Caco-2 (cell line): ENCODE measurements at regions not wholly inside any gene's neighbourhood (a gene's known extent, or its start where the extent isn't known, plus 50 kb on each side); places are given as distances from the start of the nearest gene placed in this dataset.
"Not testable (repeated sequence)": the region's sequence is repeated elsewhere in the genome, so short reads cannot be mapped to it uniquely, and the experiment has no call there.

ENCODE experiments used
- BruUV-seq: library from RNA; stranded (reverse); fragments of 400-500 nt; replicated peaks from 2 replicates; lab custom pipeline; 2021; lab: Mats Ljungman, UMichigan
- CTCF ChIA-PET: fragments of 300-600 bp; sonication (Branson Sonifier 250); formaldehyde crosslinking; loops from one replicate; lab custom pipeline; 2022; ENCODE audit warnings: antibody characterized with exemption; lab: Charles Lee
- POLR2A ChIA-PET: fragments of 300-600 bp; sonication (Branson Sonifier 250); formaldehyde crosslinking; loops from one replicate; lab custom pipeline; 2022; ENCODE audit warnings: antibody characterized with exemption; lab: Charles Lee
- DNase-seq, 2 experiments: peaks; one replicate each; pipeline versions ENCODE4 v3.0.0 to v3.0.0-alpha.2; 2020 to 2022
- H3K27me3 ChIP-seq: replicated peaks from 2 replicates; pipeline ENCODE4 v1.6.0; 2011; ENCODE audit warnings: low read length; ENCODE audit not compliant: control insufficient read depth, insufficient read depth
- H3K36me3 ChIP-seq: 2 replicates; pipeline ENCODE4 v1.5.1; 2011; ENCODE audit warnings: low read length; ENCODE audit not compliant: control insufficient read depth, insufficient read depth
- H3K4me1 ChIP-seq: fragments of 250-450 bp; sonication (Bioruptor Pico); 2 replicates; pipeline ENCODE4 v1.5.1; 2020; ENCODE audit warnings: mild to moderate bottlenecking
- H3K4me3 ChIP-seq: 2 replicates; pipeline ENCODE4 v1.5.1; 2011; ENCODE audit warnings: low read depth, mild to moderate bottlenecking, control low read depth, low read length
- H3K9me3 ChIP-seq: fragments of 250-450 bp; sonication (Bioruptor Pico); 2 replicates; pipeline ENCODE4 v1.5.1; 2020; ENCODE audit warnings: mild to moderate bottlenecking, moderate library complexity
- H3K27ac Mint-ChIP-seq: one replicate; pipeline ENCODE4 v1.8.0; 2022; ENCODE audit warnings: mixed read lengths; ENCODE audit not compliant: unreplicated experiment
- H3K27me3 Mint-ChIP-seq: one replicate; pipeline ENCODE4 v1.8.0; 2022; ENCODE audit warnings: mixed read lengths; ENCODE audit not compliant: insufficient read depth, unreplicated experiment
- H3K36me3 Mint-ChIP-seq: one replicate; pipeline ENCODE4 v1.8.0; 2022; ENCODE audit warnings: mild to moderate bottlenecking, mixed read lengths; ENCODE audit not compliant: insufficient read depth, unreplicated experiment
- H3K4me1 Mint-ChIP-seq: one replicate; pipeline ENCODE4 v1.8.0; 2022; ENCODE audit warnings: low read depth, mixed read lengths; ENCODE audit not compliant: unreplicated experiment
- H3K4me3 Mint-ChIP-seq: one replicate; pipeline ENCODE4 v1.8.0; 2022; ENCODE audit warnings: mild to moderate bottlenecking, moderate library complexity, mixed read lengths; ENCODE audit not compliant: unreplicated experiment
- H3K9me3 Mint-ChIP-seq: one replicate; pipeline ENCODE4 v1.8.0; 2022; ENCODE audit warnings: mixed read lengths; ENCODE audit not compliant: unreplicated experiment
- intact Hi-C: fragments of 100-400 bp; cut with micrococcal nuclease; formaldehyde crosslinking; loops from one replicate; pipeline ENCODE4 v1.10.0; 2022; ENCODE audit not compliant: unreplicated experiment
- TF ChIP-seq, protein P1 (sequence below), 2 experiments: fragments of 200-600 bp in 1 of 2; IDR thresholded peaks; 1 replicate in 1 of 2; 2 replicates in 1 of 2; pipeline versions ENCODE4 v1.5.1 to v1.8.0; 2011 to 2022; ENCODE audit warnings: antibody characterized with exemption in 1 of 2, control low read depth in 1 of 2, inconsistent platforms in 1 of 2, low read depth in 1 of 2, low read length in 1 of 2, mild to moderate bottlenecking in 1 of 2, moderate library complexity in 1 of 2; ENCODE audit not compliant: insufficient read depth in 1 of 2, severe bottlenecking in 1 of 2, unreplicated experiment in 1 of 2

DNA sequence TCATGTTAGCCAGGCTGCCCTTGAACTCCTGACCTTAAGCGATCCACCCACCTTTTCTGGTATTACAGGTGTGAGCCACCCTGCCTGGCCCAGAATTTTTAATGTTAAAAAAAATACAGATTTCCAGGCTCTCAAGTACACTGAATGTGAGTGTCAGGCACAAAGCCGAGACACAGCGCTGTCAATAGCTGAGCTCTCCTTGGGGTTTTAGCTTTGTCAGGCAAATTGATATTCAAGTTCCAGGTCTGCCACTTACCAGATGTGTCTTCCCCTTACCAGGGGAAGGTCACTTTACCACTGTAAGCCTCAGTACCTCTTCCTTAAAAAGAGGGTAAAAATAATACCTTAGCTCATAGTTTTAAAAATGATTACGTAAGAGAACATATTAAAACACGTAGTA lies 71.6 kb upstream of the LRRC37A2 start:
- H3K9me3 ChIP-seq, H3K4me3 ChIP-seq, H3K4me1 ChIP-seq, DNase-seq, H3K4me3 Mint-ChIP-seq, POLR2A ChIA-PET, H3K36me3 Mint-ChIP-seq, H3K4me1 Mint-ChIP-seq, H3K27me3 ChIP-seq, H3K27me3 Mint-ChIP-seq, H3K9me3 Mint-ChIP-seq, H3K36me3 ChIP-seq, H3K27ac Mint-ChIP-seq, intact Hi-C loops, BruUV-seq, CTCF ChIA-PET: not testable (repeated sequence)

DNA sequence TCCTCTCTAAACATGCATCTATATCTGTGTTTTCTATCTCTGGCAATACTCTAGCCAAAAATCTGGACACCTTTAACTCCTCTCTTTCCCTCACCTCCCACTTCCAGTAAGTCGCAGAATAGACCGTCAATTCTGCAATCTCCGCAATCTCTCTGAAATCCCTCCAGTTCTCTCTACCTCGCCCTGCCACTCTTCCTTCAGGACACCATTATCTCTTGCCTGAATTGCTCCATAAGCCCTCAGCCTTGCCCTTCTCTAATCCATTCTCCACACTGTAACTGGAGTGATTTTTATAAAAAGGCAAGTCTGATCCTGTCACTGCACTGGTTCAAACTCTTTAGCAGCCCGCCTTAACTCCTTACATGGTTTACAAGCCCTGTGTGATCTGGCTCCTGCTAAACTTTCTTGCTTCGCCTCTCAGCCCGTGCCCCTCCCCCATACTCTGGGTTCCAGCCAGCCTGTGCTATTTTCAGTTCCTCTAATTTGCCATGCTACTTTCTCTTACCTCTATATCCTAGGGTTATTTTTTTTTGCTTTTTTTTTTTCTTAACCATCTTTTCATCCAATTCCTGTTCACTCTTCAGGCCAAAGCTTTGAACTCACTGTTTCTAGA lies 73.0 kb upstream of the ARL17B start:
- H3K9me3 Mint-ChIP-seq, H3K4me1 Mint-ChIP-seq, H3K4me3 ChIP-seq, H3K27me3 ChIP-seq, POLR2A ChIA-PET, H3K4me3 Mint-ChIP-seq, DNase-seq, H3K27me3 Mint-ChIP-seq, H3K27ac Mint-ChIP-seq, H3K4me1 ChIP-seq, H3K36me3 Mint-ChIP-seq, intact Hi-C loops, H3K36me3 ChIP-seq, CTCF ChIA-PET, BruUV-seq, H3K9me3 ChIP-seq: not testable (repeated sequence)

DNA sequence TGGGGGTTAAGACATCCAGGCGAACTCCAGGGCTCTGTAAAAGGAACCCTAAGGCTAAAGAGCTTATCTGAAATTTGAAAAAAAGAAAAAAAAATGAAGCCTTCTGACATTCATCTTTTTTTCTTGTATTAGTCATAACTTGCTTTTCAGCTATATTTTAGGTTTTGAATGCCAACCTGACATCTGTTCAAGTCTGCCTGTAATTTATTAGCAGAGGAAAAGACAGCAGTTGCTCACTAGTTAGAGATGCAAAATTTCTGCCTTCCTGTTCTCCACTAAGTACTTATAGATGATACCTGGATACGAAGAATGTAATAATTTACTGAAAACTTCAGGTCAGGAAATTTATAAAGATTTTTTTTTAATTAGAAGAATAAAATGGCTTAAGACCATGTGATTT lies 68.7 kb upstream of the ARL17B start:
- POLR2A ChIA-PET, DNase-seq, H3K4me1 ChIP-seq, CTCF ChIA-PET, H3K27me3 ChIP-seq, H3K36me3 ChIP-seq, H3K9me3 ChIP-seq, H3K27me3 Mint-ChIP-seq, intact Hi-C loops, H3K27ac Mint-ChIP-seq, H3K4me1 Mint-ChIP-seq, H3K36me3 Mint-ChIP-seq, H3K4me3 Mint-ChIP-seq, H3K9me3 Mint-ChIP-seq, H3K4me3 ChIP-seq, BruUV-seq: not testable (repeated sequence)

DNA sequence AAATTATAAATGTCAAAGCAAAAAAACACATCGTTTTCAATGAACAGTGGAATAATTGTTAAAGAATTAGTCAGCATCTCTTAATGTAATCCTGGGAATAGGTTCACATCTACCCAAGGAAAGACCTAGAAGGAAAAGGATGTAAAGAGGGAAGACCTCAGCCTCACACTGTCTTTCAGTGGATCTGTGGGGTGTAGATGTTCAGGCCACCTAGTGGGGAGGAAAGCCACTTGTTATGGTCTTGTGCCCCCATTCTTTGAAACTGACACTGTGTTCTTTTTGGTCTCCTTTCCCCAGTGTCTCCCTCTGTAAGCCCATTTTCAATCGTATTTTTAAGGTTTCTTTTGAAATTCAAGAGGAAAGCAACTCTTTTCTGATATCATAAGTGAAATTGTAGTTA lies 68.1 kb upstream of the ARL17B start:
- POLR2A ChIA-PET, H3K4me1 ChIP-seq, H3K27ac Mint-ChIP-seq, H3K9me3 ChIP-seq, H3K27me3 ChIP-seq, CTCF ChIA-PET, H3K36me3 Mint-ChIP-seq, H3K4me3 Mint-ChIP-seq, H3K36me3 ChIP-seq, H3K4me1 Mint-ChIP-seq, intact Hi-C loops, DNase-seq, H3K4me3 ChIP-seq, H3K27me3 Mint-ChIP-seq, H3K9me3 Mint-ChIP-seq: not testable (repeated sequence)
- BruUV-seq, result TSS peak; percentile 8

DNA sequence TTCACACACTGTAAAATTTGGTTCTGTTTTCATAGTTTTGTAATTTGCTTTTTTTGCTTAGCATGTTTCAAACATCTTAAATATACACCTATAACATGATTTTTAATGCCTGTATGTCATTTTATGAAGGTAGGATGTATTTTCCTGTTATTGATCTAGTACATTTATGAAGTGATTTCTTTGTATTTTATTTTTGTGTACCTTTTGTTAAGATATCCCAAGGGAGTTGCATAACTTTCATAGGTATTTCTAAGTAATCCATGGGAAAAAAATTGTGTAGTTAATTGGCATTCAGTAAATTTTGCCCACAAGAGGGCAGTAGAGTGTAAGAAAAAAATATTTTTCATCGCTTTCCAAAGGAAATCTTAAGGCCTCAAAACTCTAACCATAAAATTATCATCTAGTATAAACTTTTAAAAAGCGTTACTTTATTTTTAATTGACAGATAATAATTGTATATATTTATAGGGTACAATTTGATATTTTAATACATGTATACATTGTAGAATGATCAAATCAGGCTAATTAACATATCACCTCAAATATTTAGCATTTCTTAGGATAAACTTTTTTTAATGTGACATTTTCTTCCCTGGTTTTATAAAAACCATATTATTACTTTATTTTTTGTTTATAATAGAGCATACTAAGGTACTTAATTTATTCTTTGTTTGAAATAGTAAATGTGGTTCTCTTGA lies 62.8 kb upstream of the ARL17B start:
- H3K9me3 ChIP-seq, CTCF ChIA-PET, H3K27ac Mint-ChIP-seq, H3K4me3 Mint-ChIP-seq, H3K27me3 ChIP-seq, BruUV-seq, H3K4me3 ChIP-seq, H3K36me3 ChIP-seq, H3K4me1 Mint-ChIP-seq, intact Hi-C loops, DNase-seq, H3K9me3 Mint-ChIP-seq, H3K27me3 Mint-ChIP-seq, H3K36me3 Mint-ChIP-seq, H3K4me1 ChIP-seq, POLR2A ChIA-PET: not testable (repeated sequence)
- TF ChIP-seq, protein P1, sequence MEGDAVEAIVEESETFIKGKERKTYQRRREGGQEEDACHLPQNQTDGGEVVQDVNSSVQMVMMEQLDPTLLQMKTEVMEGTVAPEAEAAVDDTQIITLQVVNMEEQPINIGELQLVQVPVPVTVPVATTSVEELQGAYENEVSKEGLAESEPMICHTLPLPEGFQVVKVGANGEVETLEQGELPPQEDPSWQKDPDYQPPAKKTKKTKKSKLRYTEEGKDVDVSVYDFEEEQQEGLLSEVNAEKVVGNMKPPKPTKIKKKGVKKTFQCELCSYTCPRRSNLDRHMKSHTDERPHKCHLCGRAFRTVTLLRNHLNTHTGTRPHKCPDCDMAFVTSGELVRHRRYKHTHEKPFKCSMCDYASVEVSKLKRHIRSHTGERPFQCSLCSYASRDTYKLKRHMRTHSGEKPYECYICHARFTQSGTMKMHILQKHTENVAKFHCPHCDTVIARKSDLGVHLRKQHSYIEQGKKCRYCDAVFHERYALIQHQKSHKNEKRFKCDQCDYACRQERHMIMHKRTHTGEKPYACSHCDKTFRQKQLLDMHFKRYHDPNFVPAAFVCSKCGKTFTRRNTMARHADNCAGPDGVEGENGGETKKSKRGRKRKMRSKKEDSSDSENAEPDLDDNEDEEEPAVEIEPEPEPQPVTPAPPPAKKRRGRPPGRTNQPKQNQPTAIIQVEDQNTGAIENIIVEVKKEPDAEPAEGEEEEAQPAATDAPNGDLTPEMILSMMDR (IDR thresholded peaks at IDR 0.05; ENCODE audit: insufficient read depth in 1 of 2, low read depth in 1 of 2, low read length in 1 of 2, severe bottlenecking in 1 of 2, unreplicated experiment in 1 of 2), result peak in 1 of 2 experiments; percentile 29

DNA sequence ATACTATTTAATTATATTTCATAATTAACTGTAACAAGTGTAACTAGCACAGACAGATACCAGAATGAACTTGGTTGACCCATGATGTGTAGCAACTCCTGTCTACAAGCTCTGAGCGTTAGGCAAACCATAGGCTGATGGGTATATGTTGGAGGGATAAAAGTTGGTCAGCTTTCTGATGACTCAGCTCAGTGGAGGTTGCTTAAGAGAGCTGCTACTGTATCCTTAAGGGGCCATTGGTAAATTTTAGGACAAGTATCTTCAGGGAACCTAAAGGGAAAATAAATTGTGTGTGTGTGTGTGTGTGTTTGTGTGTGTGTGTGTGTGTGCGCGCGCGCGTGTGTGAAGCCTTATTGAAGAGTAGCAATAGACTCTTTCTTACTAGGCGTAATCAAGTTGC lies 56.3 kb upstream of the ARL17B start:
- H3K4me3 Mint-ChIP-seq, BruUV-seq, H3K9me3 Mint-ChIP-seq, H3K27me3 ChIP-seq, DNase-seq, CTCF ChIA-PET, H3K4me1 ChIP-seq, POLR2A ChIA-PET, H3K36me3 Mint-ChIP-seq, intact Hi-C loops, H3K36me3 ChIP-seq, H3K4me1 Mint-ChIP-seq, H3K27me3 Mint-ChIP-seq, H3K9me3 ChIP-seq, H3K4me3 ChIP-seq, H3K27ac Mint-ChIP-seq: not testable (repeated sequence)
